PC-3 (cell line): ENCODE measurements at regions not wholly inside any gene's neighbourhood (a gene's known extent, or its start where the extent isn't known, plus 50 kb on each side); places are given as distances from the start of the nearest gene placed in this dataset.

Experiments used
- ATAC-seq: fragments of 200-7000 bp; cut with Tn5 transposase; 2 replicates; pipeline ENCODE4 v1.9.1; 2020; ENCODE audit warnings: mild to moderate bottlenecking, moderate library complexity
- BruUV-seq: library from RNA; stranded (reverse); fragments of 400-500 nt; replicated peaks from 2 replicates; lab custom pipeline; 2021; lab: Mats Ljungman, UMichigan
- CTCF ChIA-PET: fragments of 300-600 bp; sonication (Branson Sonifier 250); formaldehyde crosslinking; loops from one replicate; lab custom pipeline; 2022; ENCODE audit warnings: antibody characterized with exemption; lab: Charles Lee
- POLR2A ChIA-PET: fragments of 300-600 bp; sonication (Branson Sonifier 250); formaldehyde crosslinking; loops from one replicate; lab custom pipeline; 2022; ENCODE audit warnings: antibody characterized with exemption; ENCODE audit not compliant: unreplicated experiment; lab: Charles Lee
- DNase-seq: peaks from one replicate; pipeline ENCODE4 v3.0.0-alpha.2; 2015
- H2AFZ ChIP-seq: fragments of 300-600 bp; sonication (generic); 2 replicates; pipeline ENCODE4 v1.6.0; 2016; ENCODE audit warnings: antibody characterized with exemption, low read length
- H3F3A ChIP-seq: fragments of 300-600 bp; sonication (generic); one replicate; pipeline ENCODE4 v1.6.0; 2017; ENCODE audit warnings: antibody characterized with exemption, low read length, control low read depth, mild to moderate bottlenecking; ENCODE audit not compliant: unreplicated experiment
- H3K27ac ChIP-seq: fragments of 300-600 bp; sonication (generic); 2 replicates; pipeline ENCODE4 v1.5.1; 2016; ENCODE audit warnings: mild to moderate bottlenecking, low read length
- H3K27me3 ChIP-seq: fragments of 300-600 bp; sonication (generic); 2 replicates; pipeline ENCODE4 v1.6.1; 2016; ENCODE audit warnings: low read length, mixed read lengths
- H3K36me3 ChIP-seq: fragments of 300-600 bp; sonication (generic); 2 replicates; pipeline ENCODE4 v1.6.1; 2016; ENCODE audit warnings: low read depth, mixed run types, low read length, mixed read lengths
- H3K4me1 ChIP-seq: fragments of 300-600 bp; sonication (generic); 2 replicates; pipeline ENCODE4 v1.5.1; 2016; ENCODE audit warnings: low read length; ENCODE audit not compliant: insufficient read depth
- H3K4me2 ChIP-seq: fragments of 300-600 bp; sonication (generic); 2 replicates; pipeline ENCODE4 v1.6.0; 2016; ENCODE audit warnings: low read length
- H3K4me3 ChIP-seq: fragments of 300-600 bp; sonication (generic); 2 replicates; pipeline ENCODE4 v1.5.1; 2016; ENCODE audit warnings: mild to moderate bottlenecking, low read length, mixed read lengths
- H3K79me2 ChIP-seq: fragments of 300-600 bp; sonication (generic); 2 replicates; pipeline ENCODE4 v1.6.1; 2017; ENCODE audit warnings: low read length, mixed read lengths
- H3K9ac ChIP-seq: fragments of 300-600 bp; sonication (generic); 2 replicates; pipeline ENCODE4 v1.6.0; 2016; ENCODE audit warnings: mild to moderate bottlenecking, low read length
- H3K9me2 ChIP-seq: fragments of 300-600 bp; sonication (generic); replicated peaks from 2 replicates; pipeline ENCODE4 v1.6.1; 2016; ENCODE audit warnings: mixed run types, low read length, mixed read lengths
- H3K9me3 ChIP-seq: fragments of 300-600 bp; sonication (generic); 2 replicates; pipeline ENCODE4 v1.6.1; 2016; ENCODE audit warnings: low read length, mixed read lengths
- H4K20me1 ChIP-seq: fragments of 300-600 bp; sonication (generic); 2 replicates; pipeline ENCODE4 v1.6.1; 2016; ENCODE audit warnings: low read length, mixed read lengths
- EZH2 ChIP-seq: fragments of 300-600 bp; sonication (generic); IDR thresholded peaks from one replicate; pipeline ENCODE4 v1.6.1; 2017; ENCODE audit warnings: antibody characterized with exemption, mild to moderate bottlenecking, low read length; ENCODE audit not compliant: unreplicated experiment
- EZH2phosphoT487 ChIP-seq: fragments of 300-600 bp; sonication (generic); IDR thresholded peaks from 2 replicates; pipeline ENCODE4 v1.6.1; 2018; ENCODE audit warnings: mild to moderate bottlenecking, antibody characterized with exemption, low read length, borderline replicate concordance
- intact Hi-C: fragments of 100-400 bp; cut with micrococcal nuclease; formaldehyde crosslinking; loops from 2 replicates; pipeline ENCODE4 v1.9.0; 2023
- TF ChIP-seq, protein P1 (sequence below): fragments of 300-600 bp; sonication (generic); conservative IDR thresholded peaks from 2 replicates; pipeline ENCODE4 v1.5.1; 2017; ENCODE audit warnings: antibody characterized with exemption, low read depth, mild to moderate bottlenecking, low read length

DNA sequence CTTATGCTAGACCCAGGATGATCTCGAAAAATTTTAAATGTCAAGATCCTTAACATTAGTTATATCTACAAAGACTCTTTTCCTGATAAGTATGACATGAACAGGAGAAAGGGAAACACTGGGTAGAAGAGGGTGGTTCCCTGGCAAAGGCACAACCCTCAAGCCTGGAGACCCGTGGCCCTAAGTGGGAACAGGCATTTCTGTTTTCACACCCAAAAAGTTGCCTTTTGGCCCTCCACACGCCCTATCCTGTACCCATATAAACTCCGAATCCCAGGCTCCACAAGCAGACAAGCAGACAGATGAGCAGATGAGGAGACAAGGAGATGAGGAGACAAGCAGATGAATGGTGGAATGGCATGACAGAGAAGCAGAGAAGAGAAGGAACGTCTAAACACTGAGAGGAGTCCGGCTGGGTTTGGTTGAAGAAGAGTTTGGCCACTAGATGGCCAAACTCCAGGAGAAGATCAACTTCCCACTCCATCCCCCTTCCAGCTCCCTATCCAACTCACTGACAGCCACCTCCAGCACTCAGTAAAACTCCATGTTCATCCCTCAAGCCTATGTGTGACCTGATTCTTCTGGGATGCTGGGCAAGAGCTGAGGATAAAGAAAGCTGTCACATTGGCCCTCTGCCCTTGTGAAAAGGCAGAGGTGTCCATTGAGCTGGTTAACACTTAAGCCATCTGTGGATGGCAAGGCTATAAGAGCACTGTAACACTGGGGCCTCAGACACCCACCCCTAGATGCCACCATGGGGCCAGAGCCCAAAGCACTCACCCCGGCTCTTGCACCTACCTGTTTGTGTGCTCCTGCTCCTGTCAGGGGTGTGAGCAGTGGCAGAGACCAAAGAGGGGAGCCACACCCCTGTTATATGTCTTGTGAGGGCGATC is 139.6 kb upstream of the FAM20A start:
- H3K9me2 ChIP-seq: no peaks in the 10 kb centered on the region
- H3K4me3 ChIP-seq: no peak overlapping the region
- no peaks in the 10 kb centered on the region for H3K79me2 ChIP-seq
- intact Hi-C loops: no loop called here
- ATAC-seq: peak; percentile 48; the same call in 1 of the 2 replicates
- DNase-seq: no peak
- H3K27ac ChIP-seq: no peak overlapping the region
- H4K20me1 ChIP-seq: no peaks in the 10 kb centered on the region
- BruUV-seq: no TSS peak
- H3K9ac ChIP-seq: no peak overlapping the region
- ChIA-PET CTCF (no interaction called here), POLR2A (no interaction called here)
- no peaks in the 10 kb centered on the region for H3F3A ChIP-seq
- H3K4me1 ChIP-seq: no peaks in the 10 kb centered on the region
- no peaks in the 10 kb centered on the region for H3K36me3 ChIP-seq
- no peak overlapping the region for H2AFZ ChIP-seq
- no peaks in the 10 kb centered on the region for H3K9me3 ChIP-seq
- H3K4me2 ChIP-seq: no peak overlapping the region
- TF ChIP-seq, protein P1, sequence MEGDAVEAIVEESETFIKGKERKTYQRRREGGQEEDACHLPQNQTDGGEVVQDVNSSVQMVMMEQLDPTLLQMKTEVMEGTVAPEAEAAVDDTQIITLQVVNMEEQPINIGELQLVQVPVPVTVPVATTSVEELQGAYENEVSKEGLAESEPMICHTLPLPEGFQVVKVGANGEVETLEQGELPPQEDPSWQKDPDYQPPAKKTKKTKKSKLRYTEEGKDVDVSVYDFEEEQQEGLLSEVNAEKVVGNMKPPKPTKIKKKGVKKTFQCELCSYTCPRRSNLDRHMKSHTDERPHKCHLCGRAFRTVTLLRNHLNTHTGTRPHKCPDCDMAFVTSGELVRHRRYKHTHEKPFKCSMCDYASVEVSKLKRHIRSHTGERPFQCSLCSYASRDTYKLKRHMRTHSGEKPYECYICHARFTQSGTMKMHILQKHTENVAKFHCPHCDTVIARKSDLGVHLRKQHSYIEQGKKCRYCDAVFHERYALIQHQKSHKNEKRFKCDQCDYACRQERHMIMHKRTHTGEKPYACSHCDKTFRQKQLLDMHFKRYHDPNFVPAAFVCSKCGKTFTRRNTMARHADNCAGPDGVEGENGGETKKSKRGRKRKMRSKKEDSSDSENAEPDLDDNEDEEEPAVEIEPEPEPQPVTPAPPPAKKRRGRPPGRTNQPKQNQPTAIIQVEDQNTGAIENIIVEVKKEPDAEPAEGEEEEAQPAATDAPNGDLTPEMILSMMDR: peak; percentile 60
- no peak for TF ChIP-seq EZH2phosphoT487
- TF ChIP-seq EZH2: no peak
- H3K27me3 ChIP-seq: 0 out of 2 replicates have a peak, but pooled peaks cover 4% of the 10 kb centered on the region

DNA sequence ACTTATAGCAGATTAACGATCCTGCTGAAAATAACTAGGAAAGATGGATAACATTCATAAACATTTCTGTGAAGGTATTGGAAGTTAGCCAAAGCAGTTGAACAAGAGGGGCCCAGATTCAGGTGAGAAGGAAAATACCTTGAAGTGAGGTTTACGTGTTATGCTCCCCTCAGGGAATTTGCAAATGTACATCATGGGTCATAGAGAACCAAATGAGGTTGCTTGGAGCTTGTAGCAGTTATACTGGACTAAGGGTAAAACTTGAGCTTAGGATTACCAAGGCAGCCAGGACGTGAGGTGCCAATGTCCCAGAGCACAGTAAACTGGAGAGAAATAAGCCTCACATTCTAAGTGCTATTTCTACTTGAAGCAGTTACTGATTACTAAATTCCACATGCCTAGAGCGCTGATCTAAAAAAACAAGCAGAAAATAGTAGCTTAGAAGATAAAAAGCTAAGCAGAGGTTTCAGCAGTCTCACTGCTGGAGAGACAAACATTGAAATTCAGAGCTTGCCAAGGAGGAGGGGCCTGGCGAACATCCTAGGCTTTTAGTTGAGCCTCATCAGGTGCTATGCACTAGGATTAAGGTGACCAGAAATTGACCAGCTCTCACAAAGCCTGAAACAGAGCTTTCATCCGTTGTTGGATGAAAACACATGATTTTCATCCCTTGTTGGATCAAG is 136.7 kb upstream of the FAM20A start:
- Histone ChIP-seq H3K27ac (no peak overlapping the region), H3K36me3 (no peaks in the 10 kb centered on the region), H3K79me2 (no peaks in the 10 kb centered on the region), H3K9ac (no peak overlapping the region), H4K20me1 (no peaks in the 10 kb centered on the region), H3K9me3 (no peaks in the 10 kb centered on the region), H3F3A (no peaks in the 10 kb centered on the region), H3K27me3 (no peaks in the 10 kb centered on the region), H3K4me1 (no peaks in the 10 kb centered on the region), H3K4me3 (no peak overlapping the region), H3K9me2 (no peaks in the 10 kb centered on the region), H2AFZ (no peak overlapping the region), H3K4me2 (no peak overlapping the region)
- ATAC-seq (no peak), DNase-seq (no peak)
- intact Hi-C loops: loop anchor here (5.0 kb wide), 1 partner anchor 61 kb away; no protein-coding TSS in a partner anchor
- no TSS peak for BruUV-seq
- CTCF ChIA-PET: interaction anchor here (0.5 kb wide), 1 partner anchor 1167 kb away, joined by 3 read pairs; no protein-coding TSS in a partner anchor
- POLR2A ChIA-PET: no interaction called here
- TF ChIP-seq EZH2 (no peak), EZH2phosphoT487 (no peak)
- TF ChIP-seq, protein P1: no peak

DNA sequence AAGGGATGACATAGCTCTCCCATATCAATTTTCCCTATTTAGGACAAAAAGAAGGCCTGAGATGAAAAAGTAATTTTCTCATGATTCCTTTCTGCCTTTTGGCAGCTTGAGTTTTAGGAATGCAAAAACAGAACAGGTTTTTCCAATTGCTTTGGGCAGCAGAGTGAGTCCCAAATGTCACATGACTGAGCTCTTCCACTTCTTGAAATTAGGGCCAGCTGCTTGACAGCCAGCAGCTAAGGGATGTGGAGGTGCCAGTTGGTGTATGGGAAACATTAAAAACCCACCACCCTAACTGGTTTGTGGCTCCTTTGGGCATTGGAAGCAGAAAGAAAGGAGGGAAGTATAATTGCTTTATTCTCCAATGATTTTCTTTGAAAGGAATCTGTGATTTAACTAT is 133.8 kb upstream of the FAM20A start:
- ATAC-seq (no peak), DNase-seq (no peak)
- no peaks in the 10 kb centered on the region for H3K9me2 ChIP-seq
- H3K36me3 ChIP-seq: no peaks in the 10 kb centered on the region
- H3K79me2 ChIP-seq: no peaks in the 10 kb centered on the region
- no peaks in the 10 kb centered on the region for H3F3A ChIP-seq
- H3K9ac ChIP-seq: no peak overlapping the region
- no peaks in the 10 kb centered on the region for H3K27me3 ChIP-seq
- intact Hi-C loops: loop anchor here (5.0 kb wide), 1 partner anchor 58 kb away; no protein-coding TSS in a partner anchor
- POLR2A ChIA-PET: no interaction called here
- H3K4me2 ChIP-seq: no peak overlapping the region
- CTCF ChIA-PET: no interaction called here
- H2AFZ ChIP-seq: no peak overlapping the region
- no TSS peak for BruUV-seq
- TF ChIP-seq EZH2: no peak
- TF ChIP-seq EZH2phosphoT487: no peak
- TF ChIP-seq, protein P1: no peak
- no peaks in the 10 kb centered on the region for H4K20me1 ChIP-seq
- H3K4me1 ChIP-seq: no peaks in the 10 kb centered on the region
- H3K4me3 ChIP-seq: no peak overlapping the region
- no peak overlapping the region for H3K27ac ChIP-seq
- H3K9me3 ChIP-seq: no peaks in the 10 kb centered on the region
